HG03432 (cell line): ENCODE measurements at regions not wholly inside any gene's neighbourhood (a gene's known extent, or its start where the extent isn't known, plus 50 kb on each side); places are given as distances from the start of the nearest gene placed in this dataset.
"Not testable (repeated sequence)": the region's sequence is repeated elsewhere in the genome, so short reads cannot be mapped to it uniquely, and the experiment has no call there.

Experiments
- ATAC-seq: cut with Tn5 transposase; IDR thresholded peaks from one replicate; pipeline ENCODE4 v1.9.1; 2021; ENCODE audit warnings: mild to moderate bottlenecking, moderate library complexity; ENCODE audit not compliant: unreplicated experiment

GRCh38 chr16:72729552-72729951, 318.4 kb downstream of the ZFHX3 start:
- ATAC-seq = not testable (repeated sequence)

GRCh38 chr16:72728516-72728915, 319.4 kb downstream of the ZFHX3 start:
- no peak for ATAC-seq

GRCh38 chr16:72727565-72727964, 320.4 kb downstream of the ZFHX3 start:
- no peak for ATAC-seq

- ATAC-seq = no peak
These were observed 322.3 kb downstream of the ZFHX3 start for GRCh38 chr16:72725643-72726042.

GRCh38 chr16:72723781-72724180, 324.1 kb downstream of the ZFHX3 start:
- no peak for ATAC-seq

GRCh38 chr16:72722552-72722951, 325.4 kb downstream of the ZFHX3 start:
- ATAC-seq = no peak

GRCh38 chr16:72721981-72722380, 325.9 kb downstream of the ZFHX3 start:
- ATAC-seq = no peak

DNA sequence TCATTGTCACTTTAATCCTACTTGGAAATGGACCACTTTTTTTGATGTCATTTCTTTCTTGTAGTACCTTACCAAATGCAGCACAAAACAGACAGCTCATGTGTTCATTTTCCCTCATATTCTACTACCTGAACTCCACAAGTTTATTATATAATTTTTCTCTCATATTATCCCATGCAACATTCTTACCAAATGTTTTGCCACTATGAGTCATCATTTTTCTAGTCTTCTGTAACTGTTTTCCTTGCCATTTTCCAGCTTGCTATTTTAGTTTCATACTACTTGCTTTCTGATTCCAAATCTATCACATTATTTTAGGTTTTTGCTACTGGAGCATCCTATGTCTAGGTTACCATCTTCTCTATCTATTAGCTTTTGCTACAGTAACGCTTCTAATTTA, 332.7 kb downstream of the ZFHX3 start:
- ATAC-seq = no peak

DNA sequence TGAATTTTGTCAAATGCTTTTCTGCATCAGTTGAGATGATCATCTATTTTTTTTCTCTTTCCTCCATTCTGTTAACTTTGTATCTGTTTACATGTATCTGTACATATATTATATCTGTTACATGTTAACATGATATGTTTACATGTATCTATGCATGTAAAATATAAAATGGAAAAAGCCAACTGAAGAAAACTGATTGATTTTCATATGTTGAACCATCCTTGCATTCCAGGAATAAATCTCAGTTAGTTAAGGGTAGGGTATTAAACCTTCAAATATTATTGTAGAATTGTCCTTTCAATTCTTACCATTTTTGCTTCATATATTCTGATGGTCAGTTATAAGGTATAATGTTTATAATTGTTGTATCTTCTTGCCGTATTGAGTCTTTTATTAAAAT, 336.1 kb downstream of the ZFHX3 start:
- ATAC-seq = no peak

- no peak for ATAC-seq
These were observed 342.1 kb downstream of the ZFHX3 start for GRCh38 chr16:72705801-72706200.

DNA sequence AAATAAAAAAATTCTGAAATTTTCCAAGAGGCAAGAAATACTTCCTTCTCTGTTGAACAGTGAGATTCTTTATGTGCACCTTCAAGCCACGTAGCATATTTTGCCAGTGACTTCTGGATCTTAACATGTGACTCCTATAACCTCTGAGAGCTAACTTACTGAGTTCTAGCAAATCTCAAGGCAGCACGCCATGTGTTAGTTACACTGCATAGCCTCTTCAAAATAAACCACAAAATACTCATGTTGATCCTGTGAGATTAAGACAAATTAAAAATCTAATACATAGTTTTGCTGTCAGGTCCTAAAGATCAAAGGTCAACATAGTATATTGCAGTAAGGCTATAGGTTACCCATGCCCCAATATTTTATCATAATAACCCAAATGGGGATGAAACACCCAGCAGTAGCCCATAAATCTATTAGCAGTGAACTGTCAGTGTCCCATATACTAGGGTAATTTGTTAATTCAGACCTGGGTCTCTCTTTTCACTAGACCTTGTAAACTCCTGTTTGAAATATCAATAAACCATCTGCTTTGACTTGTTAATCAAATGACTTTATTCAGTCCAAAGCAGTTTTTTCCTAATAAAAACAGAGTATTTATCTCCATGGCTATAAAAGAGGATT, 343.1 kb downstream of the ZFHX3 start:
- no peak for ATAC-seq

- ATAC-seq = no peak
These were observed 358.1 kb downstream of the ZFHX3 start for GRCh38 chr16:72689851-72690250.

DNA sequence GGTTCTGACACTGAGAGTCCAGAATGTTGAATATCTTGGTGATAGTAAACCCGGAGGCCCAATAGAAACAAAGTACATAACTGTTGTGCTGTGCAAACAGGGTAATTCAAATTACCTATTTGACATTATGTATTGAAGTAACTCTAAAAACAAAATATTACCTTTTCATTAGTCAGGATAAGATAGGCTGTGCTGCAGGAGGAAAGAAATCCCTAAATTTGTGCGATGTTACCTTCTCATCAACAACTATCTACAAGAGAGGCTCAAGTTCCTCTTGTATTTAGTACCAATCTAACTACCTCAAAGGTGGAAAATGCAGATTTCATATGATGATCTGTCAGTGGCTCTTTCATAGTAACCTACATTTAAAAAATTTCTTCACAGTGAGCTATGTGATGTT, 367.2 kb downstream of the ZFHX3 start:
- no peak for ATAC-seq

DNA sequence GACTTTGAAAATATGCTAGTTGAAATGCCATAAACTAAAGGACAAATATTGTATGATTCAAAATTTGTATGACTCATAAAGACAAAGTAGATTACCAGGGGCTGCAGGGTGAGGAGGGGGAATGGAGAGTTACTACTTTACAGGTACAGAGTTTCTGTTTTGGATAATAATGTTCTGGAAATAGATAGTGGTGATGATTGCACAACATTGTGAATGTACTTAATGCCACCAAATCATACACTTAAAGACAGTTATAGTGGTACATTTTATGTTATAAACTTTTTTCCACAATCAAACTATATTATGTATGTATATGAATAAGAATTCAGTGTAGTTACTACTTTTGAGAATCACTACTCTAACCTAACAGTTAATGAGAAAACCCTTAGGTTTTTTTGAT, 368.1 kb downstream of the ZFHX3 start:
- ATAC-seq = no peak

- ATAC-seq = no peak
These were observed 370.1 kb downstream of the ZFHX3 start for GRCh38 chr16:72677662-72678447.

GRCh38 chr16:72673118-72673517, 374.8 kb downstream of the ZFHX3 start:
- no peak for ATAC-seq

- no peak for ATAC-seq
These were observed 381.7 kb downstream of the ZFHX3 start for GRCh38 chr16:72666267-72666666.

DNA sequence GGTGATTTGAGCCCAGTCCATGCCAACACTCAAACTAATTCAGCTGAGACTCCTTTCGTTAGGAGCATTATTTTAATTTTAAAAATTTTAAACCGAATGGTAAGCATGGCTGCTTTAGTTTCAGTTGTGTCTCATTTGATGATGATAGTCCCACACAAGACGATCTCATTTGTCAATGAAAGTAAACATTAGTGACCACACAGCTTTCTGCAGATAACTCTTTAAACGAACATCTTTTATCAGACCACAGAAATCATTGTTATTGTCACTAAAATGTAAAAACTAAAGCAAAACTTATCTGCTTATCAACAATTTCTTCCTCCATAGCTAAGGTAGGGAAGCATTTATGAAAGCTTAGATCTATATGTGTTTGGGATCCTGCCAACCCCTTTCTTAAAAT, 382.2 kb downstream of the ZFHX3 start:
- no peak for ATAC-seq

- ATAC-seq = peak; percentile 99
These were observed 383.2 kb downstream of the ZFHX3 start for GRCh38 chr16:72664509-72665408.

DNA sequence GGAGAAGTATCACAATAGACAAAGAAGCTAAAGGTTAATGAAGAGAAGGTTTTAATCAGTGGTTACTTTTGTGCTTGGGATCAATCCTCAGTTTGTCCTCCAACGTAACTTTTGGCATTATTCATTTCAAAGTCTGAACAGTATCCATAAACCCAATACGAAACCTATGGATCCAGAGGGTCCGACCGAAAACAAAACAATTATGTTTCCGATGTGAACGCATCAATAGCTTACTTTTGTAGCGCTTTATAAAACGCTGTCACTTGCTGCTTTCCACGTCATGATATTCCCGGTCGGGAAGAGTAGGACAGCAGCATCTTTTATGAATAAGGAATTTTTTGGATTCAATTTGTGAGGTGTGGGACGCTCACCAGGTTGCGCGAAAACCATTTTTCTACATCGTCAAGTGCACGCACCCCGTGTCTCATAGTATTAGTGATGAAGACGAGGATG, 383.8 kb downstream of the ZFHX3 start:
- ATAC-seq = no peak

- no peak for ATAC-seq
These were observed 388.8 kb downstream of the ZFHX3 start for GRCh38 chr16:72658888-72659717.
